GM18505 (cell line): ENCODE measurements at regions not wholly inside any gene's neighbourhood (a gene's known extent, or its start where the extent isn't known, plus 50 kb on each side); places are given as distances from the start of the nearest gene placed in this dataset.
"Not testable (repeated sequence)": the region's sequence is repeated elsewhere in the genome, so short reads cannot be mapped to it uniquely, and the experiment has no call there.

Source experiments
- ATAC-seq: cut with Tn5 transposase; IDR thresholded peaks from one replicate; pipeline ENCODE4 v1.9.1; 2021; ENCODE audit not compliant: unreplicated experiment
- POLR2A ChIP-seq: IDR thresholded peaks from 4 replicates; pipeline ENCODE4 v1.6.1; 2011; ENCODE audit warnings: borderline replicate concordance; ENCODE audit not compliant: insufficient read depth, insufficient read length; ENCODE audit errors: extremely low read depth

GRCh38 chr6:27854421-27854820, 57.8 kb downstream of the OR2B2 start:
- no peak for ATAC-seq
- TF ChIP-seq POLR2A, result no peak

- ATAC-seq, result no peak
- no peak for TF ChIP-seq POLR2A
These were observed 60.8 kb downstream of the OR2B2 start for GRCh38 chr6:27851440-27851839.

GRCh38 chr6:27849001-27849400, 63.2 kb downstream of the OR2B2 start:
- ATAC-seq, result not testable (repeated sequence)

- ATAC-seq, result no peak
- TF ChIP-seq POLR2A, result no peak
These were observed 64.5 kb downstream of the OR2B2 start for GRCh38 chr6:27847706-27848105.

GRCh38 chr6:27840572-27840971, 71.6 kb downstream of the OR2B2 start:
- no peak for TF ChIP-seq POLR2A
- ATAC-seq, result no peak

GRCh38 chr6:27839626-27840475, 72.3 kb downstream of the OR2B2 start:
- ATAC-seq, result no peak
- TF ChIP-seq POLR2A, result no peak

GRCh38 chr6:27838945-27839625, 73.1 kb downstream of the OR2B2 start:
- ATAC-seq, result no peak
- TF ChIP-seq POLR2A, result no peak

- TF ChIP-seq POLR2A, result peak; percentile 78
- peak; percentile 63 for ATAC-seq
These were observed 73.9 kb downstream of the OR2B2 start for GRCh38 chr6:27838058-27838944.

- no peak for TF ChIP-seq POLR2A
- no peak for ATAC-seq
These were observed 74.6 kb downstream of the OR2B2 start for GRCh38 chr6:27837625-27838057.

GRCh38 chr6:27836783-27837624, 75.2 kb downstream of the OR2B2 start:
- no peak for ATAC-seq
- TF ChIP-seq POLR2A, result peak; percentile 74

- no peak for ATAC-seq
These were observed 75.9 kb downstream of the OR2B2 start for GRCh38 chr6:27836141-27836782.

More at GRCh38 chr6:27836141-27836782, 75.9 kb downstream of the OR2B2 start:
- TF ChIP-seq POLR2A, result no peak
